GM23338 (cell line): ENCODE measurements at regions not wholly inside any gene's neighbourhood (a gene's known extent, or its start where the extent isn't known, plus 50 kb on each side); places are given as distances from the start of the nearest gene placed in this dataset.

Source experiments
- ATAC-seq: fragments of 200-7000 bp; cut with Tn5 transposase; 3 replicates; pipeline ENCODE4 v1.9.1; 2020
- DNase-seq: peaks from one replicate; pipeline ENCODE4 v3.0.0-alpha.2; 2015; ENCODE audit warnings: low spot score
- H2AFZ ChIP-seq: fragments of 200-600 bp; sonication (generic); 2 replicates; pipeline ENCODE4 v1.8.0; 2016; ENCODE audit warnings: antibody characterized with exemption, mild to moderate bottlenecking, moderate library complexity
- H3F3A ChIP-seq: fragments of 200-600 bp; sonication (generic); replicated peaks from 2 replicates; pipeline ENCODE4 v1.8.0; 2017; ENCODE audit warnings: antibody characterized with exemption, mixed run types, low read depth
- H3K27ac ChIP-seq: fragments of 200-600 bp; sonication (generic); 2 replicates; pipeline ENCODE4 v1.6.1; 2016; ENCODE audit warnings: low read depth
- H3K27me3 ChIP-seq: fragments of 200-600 bp; sonication (generic); 2 replicates; pipeline ENCODE4 v1.8.0; 2016; ENCODE audit warnings: mild to moderate bottlenecking, mixed run types, moderate library complexity; ENCODE audit not compliant: insufficient read depth
- H3K36me3 ChIP-seq: fragments of 200-600 bp; sonication (generic); 2 replicates; pipeline ENCODE4 v1.8.0; 2016; ENCODE audit warnings: mild to moderate bottlenecking; ENCODE audit not compliant: insufficient read depth
- H3K4me1 ChIP-seq: fragments of 200-600 bp; sonication (generic); 2 replicates; pipeline ENCODE4 v1.8.0; 2016; ENCODE audit warnings: mild to moderate bottlenecking, moderate library complexity; ENCODE audit not compliant: insufficient read depth
- H3K4me2 ChIP-seq: fragments of 200-600 bp; sonication (generic); 2 replicates; pipeline ENCODE4 v1.7.1; 2017; ENCODE audit warnings: mixed run types
- H3K4me3 ChIP-seq: fragments of 200-600 bp; sonication (generic); 2 replicates; pipeline ENCODE4 v1.6.1; 2016; ENCODE audit warnings: mixed run types
- H3K79me2 ChIP-seq: fragments of 200-600 bp; sonication (generic); replicated peaks from 2 replicates; pipeline ENCODE4 v1.8.0; 2017; ENCODE audit warnings: mild to moderate bottlenecking; ENCODE audit not compliant: insufficient read depth
- H3K9me2 ChIP-seq: fragments of 200-600 bp; sonication (generic); 2 replicates; pipeline ENCODE4 v1.8.0; 2017; ENCODE audit not compliant: insufficient read depth
- H4K20me1 ChIP-seq: fragments of 200-600 bp; sonication (generic); replicated peaks from 2 replicates; pipeline ENCODE4 v1.8.0; 2017; ENCODE audit warnings: mild to moderate bottlenecking; ENCODE audit not compliant: insufficient read depth
- H3K27ac Mint-ChIP-seq: 2 replicates; pipeline ENCODE4 v1.8.0; 2020; ENCODE audit warnings: inconsistent platforms, mild to moderate bottlenecking, moderate library complexity, mixed read lengths
- H3K27me3 Mint-ChIP-seq: 3 replicates; pipeline ENCODE4 v1.8.0; 2022; ENCODE audit warnings: low read depth, mild to moderate bottlenecking, moderate library complexity, mixed read lengths, inconsistent platforms; ENCODE audit not compliant: insufficient read depth, poor library complexity
- H3K36me3 Mint-ChIP-seq: 3 replicates; pipeline ENCODE4 v1.8.0; 2021; ENCODE audit warnings: low read depth, mild to moderate bottlenecking, inconsistent platforms, moderate library complexity, mixed read lengths
- H3K4me1 Mint-ChIP-seq: 3 replicates; pipeline ENCODE4 v1.8.0; 2020; ENCODE audit warnings: mild to moderate bottlenecking, inconsistent platforms, mixed read lengths
- H3K4me3 Mint-ChIP-seq: 3 replicates; pipeline ENCODE4 v1.8.0; 2021; ENCODE audit warnings: moderate library complexity, mild to moderate bottlenecking, inconsistent platforms, mixed read lengths
- H3K9me3 Mint-ChIP-seq: 3 replicates; pipeline ENCODE4 v1.8.0; 2020; ENCODE audit warnings: moderate library complexity, mild to moderate bottlenecking, inconsistent platforms, mixed read lengths
- CREB1 ChIP-seq: fragments of 250-450 bp; sonication (Bioruptor Pico); IDR thresholded peaks from 2 replicates; pipeline ENCODE4 v1.5.0; 2020; ENCODE audit warnings: low read depth, mild to moderate bottlenecking, moderate library complexity
- EZH2 ChIP-seq: fragments of 200-600 bp; sonication (generic); IDR thresholded peaks from one replicate; pipeline ENCODE4 v1.8.0; 2017; ENCODE audit warnings: antibody characterized with exemption, mild to moderate bottlenecking, low read depth; ENCODE audit not compliant: unreplicated experiment
- EZH2phosphoT487 ChIP-seq: fragments of 200-600 bp; sonication (generic); IDR thresholded peaks from one replicate; pipeline ENCODE4 v1.8.1; 2018; ENCODE audit warnings: antibody characterized with exemption; ENCODE audit not compliant: unreplicated experiment
- NANOG ChIP-seq: IDR thresholded peaks from 2 replicates; pipeline ENCODE4 v1.6.1; 2016; ENCODE audit warnings: antibody characterized with exemption, borderline replicate concordance
- STAT1 ChIP-seq: IDR thresholded peaks from one replicate; pipeline ENCODE4 v1.6.1; 2016; ENCODE audit warnings: antibody characterized with exemption; ENCODE audit not compliant: unreplicated experiment
- ZNF331 ChIP-seq: fragments of 250-450 bp; sonication (Bioruptor Pico); IDR thresholded peaks from 2 replicates; pipeline ENCODE4 v1.5.0; 2020; ENCODE audit warnings: low read depth, mild to moderate bottlenecking, moderate library complexity
- TF ChIP-seq, protein P1 (sequence below), 2 experiments: fragments of 200-600 bp in 1 of 2; sonication (generic) in 1 of 2; conservative IDR thresholded peaks; 2 replicates each; pipeline versions ENCODE4 v1.5.1 to v1.6.1; 2016 to 2017; ENCODE audit warnings: antibody characterized with exemption in 2 of 2, low read depth in 2 of 2, mild to moderate bottlenecking in 2 of 2, moderate library complexity in 1 of 2
- TF ChIP-seq, protein P2 (sequence below): IDR thresholded peaks from one replicate; pipeline ENCODE4 v1.6.1; 2018; ENCODE audit warnings: antibody characterized with exemption; ENCODE audit not compliant: unreplicated experiment
- TF ChIP-seq, protein P3 (sequence below): IDR thresholded peaks from 2 replicates; pipeline ENCODE4 v1.6.1; 2016; ENCODE audit warnings: antibody characterized with exemption
- TF ChIP-seq, protein P4 (sequence below): fragments of 250-450 bp; sonication (Bioruptor Pico); IDR thresholded peaks from 2 replicates; pipeline ENCODE4 v1.5.0; 2020; ENCODE audit warnings: mild to moderate bottlenecking, moderate library complexity

DNA sequence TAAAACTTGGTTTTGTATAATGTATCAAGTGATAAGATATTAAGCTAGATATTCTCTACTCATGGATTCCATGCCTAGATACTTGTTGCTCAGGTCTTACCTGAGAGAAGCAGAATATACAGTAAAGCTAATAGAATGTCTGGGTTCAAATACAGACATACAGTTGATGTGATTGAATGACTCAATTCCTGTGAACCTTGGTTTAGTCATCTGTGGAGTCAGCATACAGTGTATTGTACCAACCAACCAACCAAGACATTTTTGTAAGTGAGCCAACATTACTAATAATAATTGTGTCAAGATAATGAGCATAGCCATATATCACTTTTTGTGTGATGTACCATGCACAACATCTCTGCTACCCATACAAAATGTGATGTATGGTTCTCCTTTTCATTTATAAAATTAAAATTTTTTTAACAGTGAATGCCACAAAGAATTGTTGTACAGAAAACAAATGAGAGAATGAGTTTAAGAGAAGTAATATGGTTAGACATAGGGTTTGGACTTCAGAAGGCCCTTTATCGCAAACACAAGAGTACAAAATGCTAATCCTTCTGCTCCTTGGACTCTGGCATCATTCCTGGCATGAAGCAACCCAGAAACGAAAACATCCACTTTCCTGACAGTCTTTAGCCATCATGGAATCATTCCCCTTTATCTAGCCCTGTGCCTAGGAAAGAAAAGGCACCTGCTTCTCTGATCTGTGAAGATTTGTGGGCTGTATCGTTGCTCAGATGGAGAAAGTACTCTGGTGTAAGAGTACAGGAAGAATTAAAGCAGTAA, 977.2 kb upstream of the USP15 start (continued):
- TF ChIP-seq EZH2phosphoT487 (no peak), ZNF331 (CRISPR knock-in tag) (no peak), NANOG (no peak), EZH2 (no peak)
- TF ChIP-seq, protein P1, sequence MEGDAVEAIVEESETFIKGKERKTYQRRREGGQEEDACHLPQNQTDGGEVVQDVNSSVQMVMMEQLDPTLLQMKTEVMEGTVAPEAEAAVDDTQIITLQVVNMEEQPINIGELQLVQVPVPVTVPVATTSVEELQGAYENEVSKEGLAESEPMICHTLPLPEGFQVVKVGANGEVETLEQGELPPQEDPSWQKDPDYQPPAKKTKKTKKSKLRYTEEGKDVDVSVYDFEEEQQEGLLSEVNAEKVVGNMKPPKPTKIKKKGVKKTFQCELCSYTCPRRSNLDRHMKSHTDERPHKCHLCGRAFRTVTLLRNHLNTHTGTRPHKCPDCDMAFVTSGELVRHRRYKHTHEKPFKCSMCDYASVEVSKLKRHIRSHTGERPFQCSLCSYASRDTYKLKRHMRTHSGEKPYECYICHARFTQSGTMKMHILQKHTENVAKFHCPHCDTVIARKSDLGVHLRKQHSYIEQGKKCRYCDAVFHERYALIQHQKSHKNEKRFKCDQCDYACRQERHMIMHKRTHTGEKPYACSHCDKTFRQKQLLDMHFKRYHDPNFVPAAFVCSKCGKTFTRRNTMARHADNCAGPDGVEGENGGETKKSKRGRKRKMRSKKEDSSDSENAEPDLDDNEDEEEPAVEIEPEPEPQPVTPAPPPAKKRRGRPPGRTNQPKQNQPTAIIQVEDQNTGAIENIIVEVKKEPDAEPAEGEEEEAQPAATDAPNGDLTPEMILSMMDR (conservative IDR thresholded peaks at IDR 0.05; ENCODE audit: low read depth in 2 of 2) = no peak
- TF ChIP-seq, protein P2, sequence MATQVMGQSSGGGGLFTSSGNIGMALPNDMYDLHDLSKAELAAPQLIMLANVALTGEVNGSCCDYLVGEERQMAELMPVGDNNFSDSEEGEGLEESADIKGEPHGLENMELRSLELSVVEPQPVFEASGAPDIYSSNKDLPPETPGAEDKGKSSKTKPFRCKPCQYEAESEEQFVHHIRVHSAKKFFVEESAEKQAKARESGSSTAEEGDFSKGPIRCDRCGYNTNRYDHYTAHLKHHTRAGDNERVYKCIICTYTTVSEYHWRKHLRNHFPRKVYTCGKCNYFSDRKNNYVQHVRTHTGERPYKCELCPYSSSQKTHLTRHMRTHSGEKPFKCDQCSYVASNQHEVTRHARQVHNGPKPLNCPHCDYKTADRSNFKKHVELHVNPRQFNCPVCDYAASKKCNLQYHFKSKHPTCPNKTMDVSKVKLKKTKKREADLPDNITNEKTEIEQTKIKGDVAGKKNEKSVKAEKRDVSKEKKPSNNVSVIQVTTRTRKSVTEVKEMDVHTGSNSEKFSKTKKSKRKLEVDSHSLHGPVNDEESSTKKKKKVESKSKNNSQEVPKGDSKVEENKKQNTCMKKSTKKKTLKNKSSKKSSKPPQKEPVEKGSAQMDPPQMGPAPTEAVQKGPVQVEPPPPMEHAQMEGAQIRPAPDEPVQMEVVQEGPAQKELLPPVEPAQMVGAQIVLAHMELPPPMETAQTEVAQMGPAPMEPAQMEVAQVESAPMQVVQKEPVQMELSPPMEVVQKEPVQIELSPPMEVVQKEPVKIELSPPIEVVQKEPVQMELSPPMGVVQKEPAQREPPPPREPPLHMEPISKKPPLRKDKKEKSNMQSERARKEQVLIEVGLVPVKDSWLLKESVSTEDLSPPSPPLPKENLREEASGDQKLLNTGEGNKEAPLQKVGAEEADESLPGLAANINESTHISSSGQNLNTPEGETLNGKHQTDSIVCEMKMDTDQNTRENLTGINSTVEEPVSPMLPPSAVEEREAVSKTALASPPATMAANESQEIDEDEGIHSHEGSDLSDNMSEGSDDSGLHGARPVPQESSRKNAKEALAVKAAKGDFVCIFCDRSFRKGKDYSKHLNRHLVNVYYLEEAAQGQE = no peak

DNA sequence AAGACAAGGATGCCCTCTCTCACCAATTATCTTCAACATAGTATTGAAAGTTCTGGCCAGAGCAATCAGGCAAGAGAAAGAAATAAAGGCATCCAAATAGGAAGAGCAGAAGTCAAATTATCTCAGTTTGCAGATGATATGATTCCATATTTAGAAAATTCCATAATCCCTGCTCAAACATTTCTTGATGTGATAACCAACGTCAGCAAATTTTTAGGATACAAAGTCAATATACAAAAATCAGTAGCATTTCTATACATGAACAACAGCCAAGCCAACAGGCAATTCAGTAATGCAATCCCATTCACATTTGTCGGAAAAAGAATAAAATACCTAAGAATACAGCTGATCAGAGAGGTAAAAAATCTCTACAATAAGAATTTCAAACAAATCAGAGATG, 969.7 kb upstream of the USP15 start:
- H3K9me3 Mint-ChIP-seq = peaks cover 84% of the 10 kb centered on the region
- TF ChIP-seq EZH2 (no peak), CREB1 (CRISPR knock-in tag) (no peak), STAT1 (no peak), NANOG (no peak), EZH2phosphoT487 (no peak)
- TF ChIP-seq, protein P3, sequence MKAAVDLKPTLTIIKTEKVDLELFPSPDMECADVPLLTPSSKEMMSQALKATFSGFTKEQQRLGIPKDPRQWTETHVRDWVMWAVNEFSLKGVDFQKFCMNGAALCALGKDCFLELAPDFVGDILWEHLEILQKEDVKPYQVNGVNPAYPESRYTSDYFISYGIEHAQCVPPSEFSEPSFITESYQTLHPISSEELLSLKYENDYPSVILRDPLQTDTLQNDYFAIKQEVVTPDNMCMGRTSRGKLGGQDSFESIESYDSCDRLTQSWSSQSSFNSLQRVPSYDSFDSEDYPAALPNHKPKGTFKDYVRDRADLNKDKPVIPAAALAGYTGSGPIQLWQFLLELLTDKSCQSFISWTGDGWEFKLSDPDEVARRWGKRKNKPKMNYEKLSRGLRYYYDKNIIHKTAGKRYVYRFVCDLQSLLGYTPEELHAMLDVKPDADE = no peak
- TF ChIP-seq, protein P4, sequence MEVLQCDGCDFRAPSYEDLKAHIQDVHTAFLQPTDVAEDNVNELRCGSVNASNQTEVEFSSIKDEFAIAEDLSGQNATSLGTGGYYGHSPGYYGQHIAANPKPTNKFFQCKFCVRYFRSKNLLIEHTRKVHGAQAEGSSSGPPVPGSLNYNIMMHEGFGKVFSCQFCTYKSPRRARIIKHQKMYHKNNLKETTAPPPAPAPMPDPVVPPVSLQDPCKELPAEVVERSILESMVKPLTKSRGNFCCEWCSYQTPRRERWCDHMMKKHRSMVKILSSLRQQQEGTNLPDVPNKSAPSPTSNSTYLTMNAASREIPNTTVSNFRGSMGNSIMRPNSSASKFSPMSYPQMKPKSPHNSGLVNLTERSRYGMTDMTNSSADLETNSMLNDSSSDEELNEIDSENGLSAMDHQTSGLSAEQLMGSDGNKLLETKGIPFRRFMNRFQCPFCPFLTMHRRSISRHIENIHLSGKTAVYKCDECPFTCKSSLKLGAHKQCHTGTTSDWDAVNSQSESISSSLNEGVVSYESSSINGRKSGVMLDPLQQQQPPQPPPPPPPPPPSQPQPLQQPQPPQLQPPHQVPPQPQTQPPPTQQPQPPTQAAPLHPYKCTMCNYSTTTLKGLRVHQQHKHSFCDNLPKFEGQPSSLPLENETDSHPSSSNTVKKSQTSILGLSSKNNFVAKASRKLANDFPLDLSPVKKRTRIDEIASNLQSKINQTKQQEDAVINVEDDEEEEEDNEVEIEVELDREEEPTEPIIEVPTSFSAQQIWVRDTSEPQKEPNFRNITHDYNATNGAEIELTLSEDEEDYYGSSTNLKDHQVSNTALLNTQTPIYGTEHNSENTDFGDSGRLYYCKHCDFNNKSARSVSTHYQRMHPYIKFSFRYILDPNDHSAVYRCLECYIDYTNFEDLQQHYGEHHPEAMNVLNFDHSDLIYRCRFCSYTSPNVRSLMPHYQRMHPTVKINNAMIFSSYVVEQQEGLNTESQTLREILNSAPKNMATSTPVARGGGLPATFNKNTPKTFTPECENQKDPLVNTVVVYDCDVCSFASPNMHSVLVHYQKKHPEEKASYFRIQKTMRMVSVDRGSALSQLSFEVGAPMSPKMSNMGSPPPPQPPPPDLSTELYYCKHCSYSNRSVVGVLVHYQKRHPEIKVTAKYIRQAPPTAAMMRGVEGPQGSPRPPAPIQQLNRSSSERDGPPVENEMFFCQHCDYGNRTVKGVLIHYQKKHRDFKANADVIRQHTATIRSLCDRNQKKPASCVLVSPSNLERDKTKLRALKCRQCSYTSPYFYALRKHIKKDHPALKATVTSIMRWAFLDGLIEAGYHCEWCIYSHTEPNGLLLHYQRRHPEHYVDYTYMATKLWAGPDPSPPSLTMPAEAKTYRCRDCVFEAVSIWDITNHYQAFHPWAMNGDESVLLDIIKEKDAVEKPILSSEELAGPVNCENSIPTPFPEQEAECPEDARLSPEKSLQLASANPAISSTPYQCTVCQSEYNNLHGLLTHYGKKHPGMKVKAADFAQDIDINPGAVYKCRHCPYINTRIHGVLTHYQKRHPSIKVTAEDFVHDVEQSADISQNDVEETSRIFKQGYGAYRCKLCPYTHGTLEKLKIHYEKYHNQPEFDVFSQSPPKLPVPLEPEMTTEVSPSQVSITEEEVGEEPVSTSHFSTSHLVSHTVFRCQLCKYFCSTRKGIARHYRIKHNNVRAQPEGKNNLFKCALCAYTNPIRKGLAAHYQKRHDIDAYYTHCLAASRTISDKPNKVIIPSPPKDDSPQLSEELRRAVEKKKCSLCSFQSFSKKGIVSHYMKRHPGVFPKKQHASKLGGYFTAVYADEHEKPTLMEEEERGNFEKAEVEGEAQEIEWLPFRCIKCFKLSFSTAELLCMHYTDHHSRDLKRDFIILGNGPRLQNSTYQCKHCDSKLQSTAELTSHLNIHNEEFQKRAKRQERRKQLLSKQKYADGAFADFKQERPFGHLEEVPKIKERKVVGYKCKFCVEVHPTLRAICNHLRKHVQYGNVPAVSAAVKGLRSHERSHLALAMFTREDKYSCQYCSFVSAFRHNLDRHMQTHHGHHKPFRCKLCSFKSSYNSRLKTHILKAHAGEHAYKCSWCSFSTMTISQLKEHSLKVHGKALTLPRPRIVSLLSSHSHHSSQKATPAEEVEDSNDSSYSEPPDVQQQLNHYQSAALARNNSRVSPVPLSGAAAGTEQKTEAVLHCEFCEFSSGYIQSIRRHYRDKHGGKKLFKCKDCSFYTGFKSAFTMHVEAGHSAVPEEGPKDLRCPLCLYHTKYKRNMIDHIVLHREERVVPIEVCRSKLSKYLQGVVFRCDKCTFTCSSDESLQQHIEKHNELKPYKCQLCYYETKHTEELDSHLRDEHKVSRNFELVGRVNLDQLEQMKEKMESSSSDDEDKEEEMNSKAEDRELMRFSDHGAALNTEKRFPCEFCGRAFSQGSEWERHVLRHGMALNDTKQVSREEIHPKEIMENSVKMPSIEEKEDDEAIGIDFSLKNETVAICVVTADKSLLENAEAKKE (CRISPR knock-in tag) = no peak

More for the DNA sequence above, 969.7 kb upstream of the USP15 start:
- Histone ChIP-seq H3K36me3 (peaks cover 16% of the 10 kb centered on the region), H3K27me3 (no peaks in the 10 kb centered on the region), H3K4me1 (no peaks in the 10 kb centered on the region), H3F3A (no peaks in the 10 kb centered on the region), H3K27ac (no peak overlapping the region), H3K9me2 (no peaks in the 10 kb centered on the region), H4K20me1 (no peaks in the 10 kb centered on the region), H3K79me2 (no peaks in the 10 kb centered on the region), H3K4me2 (no peak overlapping the region), H3K4me3 (no peak overlapping the region), H2AFZ (no peak overlapping the region)
- peaks cover 2% of the 10 kb centered on the region for H3K27me3 Mint-ChIP-seq
- no peak for DNase-seq
- ATAC-seq = no peak
- H3K4me3 Mint-ChIP-seq = no peak overlapping the region
- H3K27ac Mint-ChIP-seq = no peak overlapping the region
- peaks cover 61% of the 10 kb centered on the region for H3K36me3 Mint-ChIP-seq
- no peaks in the 10 kb centered on the region for H3K4me1 Mint-ChIP-seq
